OCI-LY3 (cell line): ENCODE measurements at regions not wholly inside any gene's neighbourhood (a gene's known extent, or its start where the extent isn't known, plus 50 kb on each side); places are given as distances from the start of the nearest gene placed in this dataset.

Experiments used
- H2AFZ ChIP-seq: fragments of 200-600, 300-600 bp; shearing (Covaris generic); 2 replicates; pipeline ENCODE4 v1.6.0; 2014; ENCODE audit warnings: antibody characterized with exemption, low read depth, low read length
- H3K27ac ChIP-seq: fragments of 200-600, 300-600 bp; sonication (generic); 2 replicates; pipeline ENCODE4 v1.5.1; 2014; ENCODE audit warnings: mild to moderate bottlenecking, low read length, moderate library complexity, mixed read lengths
- H3K27me3 ChIP-seq: fragments of 200-600, 300-600 bp; sonication (generic); 2 replicates; pipeline ENCODE4 v1.6.1; 2014; ENCODE audit warnings: low read depth, low read length, mixed read lengths
- H3K36me3 ChIP-seq: fragments of 200-600, 300-600 bp; sonication (generic); replicated peaks from 2 replicates; pipeline ENCODE3; 2014; ENCODE audit warnings: low read depth, low read length, mixed read lengths
- H3K4me1 ChIP-seq: fragments of 300-600, 200-600 bp; sonication (generic); 2 replicates; pipeline ENCODE4 v1.6.1; 2014; ENCODE audit warnings: low read length, mixed read lengths
- H3K4me2 ChIP-seq: fragments of 200-600, 300-600 bp; sonication (generic); 2 replicates; pipeline ENCODE4 v1.6.1; 2014; ENCODE audit warnings: low read length, mixed read lengths
- H3K4me3 ChIP-seq: fragments of 300-600, 200-600 bp; sonication (generic); 2 replicates; pipeline ENCODE4 v1.5.1; 2014; ENCODE audit warnings: antibody characterized with exemption, mild to moderate bottlenecking, low read length, moderate library complexity
- H3K79me2 ChIP-seq: fragments of 300-600, 200-600 bp; shearing (Covaris generic); 2 replicates; pipeline ENCODE4 v1.6.1; 2014; ENCODE audit warnings: mild to moderate bottlenecking, low read length, mixed read lengths
- H3K9ac ChIP-seq: fragments of 300-600, 200-600 bp; shearing (Covaris generic); 2 replicates; pipeline ENCODE4 v1.6.0; 2014; ENCODE audit warnings: mild to moderate bottlenecking, low read length, moderate library complexity
- H3K9me3 ChIP-seq: fragments of 200-600, 300-600 bp; shearing (Covaris generic); 2 replicates; pipeline ENCODE4 v1.6.1; 2014; ENCODE audit warnings: low read length, mixed read lengths; ENCODE audit not compliant: insufficient read depth
- H4K20me1 ChIP-seq: fragments of 200-600, 300-600 bp; sonication (generic); 2 replicates; pipeline ENCODE4 v1.6.1; 2016; ENCODE audit warnings: low read length, mixed read lengths; ENCODE audit not compliant: insufficient read depth
- EZH2phosphoT487 ChIP-seq: fragments of 200-600 bp; shearing (Covaris generic); IDR thresholded peaks from 2 replicates; pipeline ENCODE4 v1.6.1; 2018; ENCODE audit warnings: antibody characterized with exemption, mixed run types, low read depth
- TF ChIP-seq, protein P1 (sequence below): fragments of 200-600, 300-600 bp; sonication (generic); IDR thresholded peaks from 2 replicates; pipeline ENCODE4 v1.5.1; 2014; ENCODE audit warnings: antibody characterized with exemption, low read length, low read depth

DNA sequence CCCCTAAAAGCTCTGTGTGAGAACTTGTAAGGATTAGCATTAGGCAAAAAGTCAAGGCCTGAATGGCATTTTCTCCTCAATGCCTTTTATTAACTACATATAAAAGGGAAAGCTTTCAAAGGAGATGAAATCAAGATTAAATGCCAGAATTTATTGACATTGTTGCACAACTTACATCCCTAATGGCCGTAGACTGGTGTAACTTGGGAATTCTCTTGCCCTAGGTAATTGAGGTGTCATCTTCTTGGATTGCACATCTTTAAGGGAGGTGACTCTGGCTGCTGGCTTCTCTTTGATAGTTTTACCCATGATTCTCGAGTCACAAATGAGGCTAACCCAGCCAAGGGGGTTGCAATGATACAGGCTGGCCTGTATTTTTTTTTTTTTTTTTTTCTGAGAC lies 249.1 kb downstream of the TBL1XR1 start:
- Histone ChIP-seq H3K9me3 (no peaks in the 10 kb centered on the region), H3K27me3 (no peaks in the 10 kb centered on the region), H3K27ac (no peak overlapping the region), H3K36me3 (no peaks in the 10 kb centered on the region), H3K4me1 (no peaks in the 10 kb centered on the region), H3K4me2 (no peak overlapping the region), H3K4me3 (no peak overlapping the region), H3K9ac (no peak overlapping the region), H3K79me2 (no peaks in the 10 kb centered on the region), H2AFZ (no peak overlapping the region), H4K20me1 (no peaks in the 10 kb centered on the region)
- TF ChIP-seq EZH2phosphoT487 = no peak
- TF ChIP-seq, protein P1, sequence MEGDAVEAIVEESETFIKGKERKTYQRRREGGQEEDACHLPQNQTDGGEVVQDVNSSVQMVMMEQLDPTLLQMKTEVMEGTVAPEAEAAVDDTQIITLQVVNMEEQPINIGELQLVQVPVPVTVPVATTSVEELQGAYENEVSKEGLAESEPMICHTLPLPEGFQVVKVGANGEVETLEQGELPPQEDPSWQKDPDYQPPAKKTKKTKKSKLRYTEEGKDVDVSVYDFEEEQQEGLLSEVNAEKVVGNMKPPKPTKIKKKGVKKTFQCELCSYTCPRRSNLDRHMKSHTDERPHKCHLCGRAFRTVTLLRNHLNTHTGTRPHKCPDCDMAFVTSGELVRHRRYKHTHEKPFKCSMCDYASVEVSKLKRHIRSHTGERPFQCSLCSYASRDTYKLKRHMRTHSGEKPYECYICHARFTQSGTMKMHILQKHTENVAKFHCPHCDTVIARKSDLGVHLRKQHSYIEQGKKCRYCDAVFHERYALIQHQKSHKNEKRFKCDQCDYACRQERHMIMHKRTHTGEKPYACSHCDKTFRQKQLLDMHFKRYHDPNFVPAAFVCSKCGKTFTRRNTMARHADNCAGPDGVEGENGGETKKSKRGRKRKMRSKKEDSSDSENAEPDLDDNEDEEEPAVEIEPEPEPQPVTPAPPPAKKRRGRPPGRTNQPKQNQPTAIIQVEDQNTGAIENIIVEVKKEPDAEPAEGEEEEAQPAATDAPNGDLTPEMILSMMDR = no peak

DNA sequence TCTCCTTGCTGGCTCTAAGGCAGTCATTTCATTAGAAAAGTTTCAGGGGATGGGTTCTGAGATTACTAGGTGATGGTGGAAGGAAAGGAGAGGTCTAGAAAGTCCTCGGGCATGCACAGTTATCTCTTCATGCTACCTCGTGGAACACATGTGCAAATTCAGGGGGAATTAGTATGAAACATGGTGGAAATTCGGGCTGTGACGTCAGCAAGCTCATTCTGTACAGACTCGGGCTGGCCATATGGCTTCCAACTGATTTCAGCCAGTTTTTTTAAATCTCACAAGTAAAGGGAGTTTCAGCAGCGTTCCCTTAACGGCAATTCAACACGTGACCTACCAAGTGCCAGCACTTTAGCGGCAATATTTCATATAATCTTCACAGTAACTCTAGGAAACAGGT lies 251.1 kb downstream of the TBL1XR1 start:
- no peaks in the 10 kb centered on the region for H3K27me3 ChIP-seq
- H4K20me1 ChIP-seq = no peaks in the 10 kb centered on the region
- H3K4me3 ChIP-seq = no peak overlapping the region
- no peak overlapping the region for H2AFZ ChIP-seq
- H3K27ac ChIP-seq = no peak overlapping the region
- H3K9me3 ChIP-seq = no peaks in the 10 kb centered on the region
- no peaks in the 10 kb centered on the region for H3K36me3 ChIP-seq
- no peak overlapping the region for H3K9ac ChIP-seq
- TF ChIP-seq EZH2phosphoT487 = no peak
- TF ChIP-seq, protein P1 = no peak
- H3K4me2 ChIP-seq = no peak overlapping the region
- no peaks in the 10 kb centered on the region for H3K4me1 ChIP-seq
- H3K79me2 ChIP-seq = no peaks in the 10 kb centered on the region

DNA sequence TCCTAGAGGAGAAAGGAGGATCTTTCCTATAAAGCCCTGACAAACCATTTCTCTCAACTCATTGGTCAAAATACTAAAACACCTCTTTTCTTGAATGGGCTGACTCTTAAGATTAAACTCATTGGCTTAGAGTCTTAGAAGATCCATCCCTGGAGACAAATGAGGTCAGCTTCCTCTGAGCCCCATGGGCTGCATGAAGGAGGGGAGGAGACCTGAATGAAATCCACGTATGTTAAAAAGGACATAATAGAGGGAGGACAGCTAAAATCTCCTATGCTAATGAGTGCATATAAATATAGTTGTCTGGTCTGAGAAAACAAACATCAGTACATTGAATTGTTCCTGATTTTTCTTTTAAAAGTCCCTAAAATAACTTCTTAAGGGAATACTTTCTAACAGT lies 255.0 kb downstream of the TBL1XR1 start:
- Histone ChIP-seq H3K4me1 (0 out of 2 replicates have a peak, but pooled peaks cover 3% of the 10 kb centered on the region), H3K9ac (no peak overlapping the region), H4K20me1 (no peaks in the 10 kb centered on the region), H3K36me3 (no peaks in the 10 kb centered on the region), H3K79me2 (no peaks in the 10 kb centered on the region), H3K27me3 (no peaks in the 10 kb centered on the region), H3K4me2 (no peak overlapping the region), H2AFZ (no peak overlapping the region), H3K4me3 (no peak overlapping the region), H3K9me3 (no peaks in the 10 kb centered on the region), H3K27ac (no peak overlapping the region)
- TF ChIP-seq, protein P1 = no peak
- no peak for TF ChIP-seq EZH2phosphoT487

DNA sequence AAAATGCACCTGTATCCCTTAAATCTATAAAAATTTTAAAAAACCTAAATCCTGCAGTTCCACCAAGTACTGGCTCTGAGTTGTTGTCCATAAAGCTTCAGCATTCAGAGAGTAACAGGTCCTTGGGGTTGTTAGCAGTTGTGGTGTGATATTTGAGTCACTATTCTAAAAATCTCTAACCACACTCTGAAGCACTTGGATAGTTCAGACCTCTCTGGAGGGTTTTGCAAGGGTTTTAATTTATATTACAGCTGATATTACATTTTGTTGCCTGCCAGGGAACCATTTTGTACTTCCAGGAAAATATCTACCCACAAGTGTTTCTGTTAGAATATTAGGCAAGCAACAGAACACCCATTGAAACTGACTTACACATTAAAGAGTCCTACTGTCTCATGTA lies 255.6 kb downstream of the TBL1XR1 start:
- H3K9ac ChIP-seq = no peak overlapping the region
- no peaks in the 10 kb centered on the region for H3K27me3 ChIP-seq
- no peak overlapping the region for H3K4me2 ChIP-seq
- TF ChIP-seq, protein P1 = no peak
- no peak for TF ChIP-seq EZH2phosphoT487
- 0 out of 2 replicates have a peak overlapping the region, but pooled peaks have one; percentile 41 for H2AFZ ChIP-seq
- no peaks in the 10 kb centered on the region for H3K36me3 ChIP-seq
- H3K9me3 ChIP-seq = no peaks in the 10 kb centered on the region
- H3K79me2 ChIP-seq = no peaks in the 10 kb centered on the region
- H3K4me3 ChIP-seq = no peak overlapping the region
- H4K20me1 ChIP-seq = no peaks in the 10 kb centered on the region
- no peak overlapping the region for H3K27ac ChIP-seq
- 0 out of 2 replicates have a peak, but pooled peaks cover 3% of the 10 kb centered on the region for H3K4me1 ChIP-seq
